ENCODE measurements at regions not wholly inside any gene's neighbourhood (a gene's known extent, or its start where the extent isn't known, plus 50 kb on each side); places are given as distances from the start of the nearest gene placed in this dataset.
"Not testable (repeated sequence)": the region's sequence is repeated elsewhere in the genome, so short reads cannot be mapped to it uniquely, and the experiment has no call there.

GRCh38 chr1:94302497-94302896, 65.1 kb upstream of the ARHGAP29 start:
- DNase-seq, result no peak

- no peak for DNase-seq
Measured at GRCh38 chr1:94301186-94301585, 63.8 kb upstream of the ARHGAP29 start.

- no peak for DNase-seq
Measured at GRCh38 chr1:94300731-94301130, 63.3 kb upstream of the ARHGAP29 start.

GRCh38 chr1:94299627-94300553, 62.5 kb upstream of the ARHGAP29 start:
- DNase-seq, result no peak

- no peak for DNase-seq
Measured at GRCh38 chr1:94298861-94299260, 61.5 kb upstream of the ARHGAP29 start.

- no peak for DNase-seq
Measured at GRCh38 chr1:94296018-94296417, 58.6 kb upstream of the ARHGAP29 start.

- DNase-seq, result not testable (repeated sequence)
Measured at GRCh38 chr1:94292978-94293377, 55.6 kb upstream of the ARHGAP29 start.

GRCh38 chr1:94289244-94289643, 51.9 kb upstream of the ARHGAP29 start:
- not testable (repeated sequence) for DNase-seq

Measured in NCI-H510A (cell line).